ENCODE measurements at regions not wholly inside any gene's neighbourhood (a gene's known extent, or its start where the extent isn't known, plus 50 kb on each side); places are given as distances from the start of the nearest gene placed in this dataset.

GRCh38 chr1:238767321-238767720, 619.0 kb upstream of the CHRM3 start:
- TF ChIP-seq, protein P1, sequence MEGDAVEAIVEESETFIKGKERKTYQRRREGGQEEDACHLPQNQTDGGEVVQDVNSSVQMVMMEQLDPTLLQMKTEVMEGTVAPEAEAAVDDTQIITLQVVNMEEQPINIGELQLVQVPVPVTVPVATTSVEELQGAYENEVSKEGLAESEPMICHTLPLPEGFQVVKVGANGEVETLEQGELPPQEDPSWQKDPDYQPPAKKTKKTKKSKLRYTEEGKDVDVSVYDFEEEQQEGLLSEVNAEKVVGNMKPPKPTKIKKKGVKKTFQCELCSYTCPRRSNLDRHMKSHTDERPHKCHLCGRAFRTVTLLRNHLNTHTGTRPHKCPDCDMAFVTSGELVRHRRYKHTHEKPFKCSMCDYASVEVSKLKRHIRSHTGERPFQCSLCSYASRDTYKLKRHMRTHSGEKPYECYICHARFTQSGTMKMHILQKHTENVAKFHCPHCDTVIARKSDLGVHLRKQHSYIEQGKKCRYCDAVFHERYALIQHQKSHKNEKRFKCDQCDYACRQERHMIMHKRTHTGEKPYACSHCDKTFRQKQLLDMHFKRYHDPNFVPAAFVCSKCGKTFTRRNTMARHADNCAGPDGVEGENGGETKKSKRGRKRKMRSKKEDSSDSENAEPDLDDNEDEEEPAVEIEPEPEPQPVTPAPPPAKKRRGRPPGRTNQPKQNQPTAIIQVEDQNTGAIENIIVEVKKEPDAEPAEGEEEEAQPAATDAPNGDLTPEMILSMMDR (IDR thresholded peaks at IDR 0.05), result no peak
- TF ChIP-seq POLR2A (IDR thresholded peaks at IDR 0.05), result no peak
